ENCODE measurements at regions not wholly inside any gene's neighbourhood (a gene's known extent, or its start where the extent isn't known, plus 50 kb on each side); places are given as distances from the start of the nearest gene placed in this dataset.
"Not testable (repeated sequence)": the region's sequence is repeated elsewhere in the genome, so short reads cannot be mapped to it uniquely, and the experiment has no call there.

- DNase-seq = no peak
Observed at GRCh38 chr2:84212611-84213314, 246.3 kb downstream of the SUCLG1 start.

DNA sequence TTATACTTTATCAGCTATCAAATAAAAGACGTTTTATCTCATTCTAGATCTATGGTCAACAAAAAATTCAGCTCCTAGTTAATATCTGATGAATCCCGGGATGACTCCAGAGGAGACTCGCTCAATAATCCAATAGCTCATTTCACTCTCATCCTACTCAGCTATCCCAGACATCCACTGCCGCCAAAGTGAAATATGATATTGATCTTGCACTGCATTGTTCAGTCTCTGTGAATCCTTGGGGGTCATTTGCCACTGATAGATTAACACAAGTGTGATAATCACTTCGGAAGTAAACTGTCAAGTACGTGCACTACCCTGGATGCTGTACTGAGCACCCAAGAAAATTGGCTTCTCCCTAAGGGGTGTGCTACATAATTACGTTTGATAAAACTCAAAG is 249.1 kb downstream of the SUCLG1 start:
- no peak for DNase-seq

GRCh38 chr2:84204995-84205394 is 254.1 kb downstream of the SUCLG1 start:
- no peak for DNase-seq

DNA sequence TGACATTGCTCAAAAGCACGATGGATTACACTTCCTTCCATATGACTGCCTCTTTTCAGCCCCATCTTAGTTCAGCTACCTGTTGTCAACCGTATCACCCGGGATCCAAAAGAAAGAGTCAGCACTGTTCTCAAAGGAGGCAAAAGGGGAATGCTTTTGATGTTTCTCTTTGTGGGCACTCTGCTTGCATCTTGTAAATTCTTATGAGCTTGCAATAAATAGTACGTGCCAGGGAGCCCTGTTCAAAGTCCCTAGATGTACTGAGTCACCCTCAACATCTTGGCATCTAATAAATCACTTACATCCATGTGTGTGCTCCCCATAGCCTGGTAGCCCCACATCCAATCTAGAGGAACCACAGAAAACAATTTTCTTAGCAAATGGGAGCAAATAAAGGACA is 256.9 kb downstream of the SUCLG1 start:
- no peak for DNase-seq

DNA sequence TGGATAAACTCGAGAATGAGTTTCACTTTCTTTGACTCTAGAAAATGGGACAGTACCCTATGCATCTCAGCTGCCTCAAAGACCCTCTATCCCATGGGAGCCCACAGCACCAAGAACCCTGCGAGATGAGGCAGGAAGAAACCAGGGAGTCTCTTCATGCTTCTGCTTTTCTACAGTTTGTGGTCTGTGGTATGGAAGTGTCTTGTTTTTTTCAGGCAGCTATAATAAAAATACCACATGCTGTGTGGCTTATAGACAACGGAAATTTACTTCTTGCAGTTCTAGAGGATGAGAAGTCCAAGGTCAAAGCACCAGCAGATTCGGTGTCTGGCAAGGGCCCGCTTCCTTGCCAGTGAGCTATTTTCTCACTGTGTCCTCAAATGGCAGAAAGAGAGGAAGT is 257.9 kb downstream of the SUCLG1 start:
- DNase-seq = no peak

GRCh38 chr2:84197901-84198300 is 261.2 kb downstream of the SUCLG1 start:
- no peak for DNase-seq

- DNase-seq = no peak
Observed at GRCh38 chr2:84194949-84195644, 264.0 kb downstream of the SUCLG1 start.

DNA sequence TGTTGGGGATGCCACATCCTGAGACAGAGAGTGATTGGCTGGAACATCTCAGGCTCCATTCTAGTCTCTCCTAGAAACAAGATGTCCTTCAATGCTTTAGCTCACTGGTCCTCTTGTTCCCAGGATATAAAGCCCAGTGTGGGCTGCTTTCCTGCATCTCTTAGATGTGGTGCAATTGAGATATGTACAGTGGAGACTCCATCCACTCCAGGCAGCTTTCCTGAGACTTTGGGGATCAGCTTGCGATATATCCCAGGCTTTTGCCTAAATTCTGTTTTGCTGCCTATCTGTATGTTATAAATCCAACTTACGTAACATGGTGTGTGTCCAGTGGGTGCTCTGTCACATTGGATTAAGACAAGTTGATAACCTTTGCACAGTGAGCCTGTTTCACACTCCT is 264.9 kb downstream of the SUCLG1 start:
- DNase-seq = no peak

DNA sequence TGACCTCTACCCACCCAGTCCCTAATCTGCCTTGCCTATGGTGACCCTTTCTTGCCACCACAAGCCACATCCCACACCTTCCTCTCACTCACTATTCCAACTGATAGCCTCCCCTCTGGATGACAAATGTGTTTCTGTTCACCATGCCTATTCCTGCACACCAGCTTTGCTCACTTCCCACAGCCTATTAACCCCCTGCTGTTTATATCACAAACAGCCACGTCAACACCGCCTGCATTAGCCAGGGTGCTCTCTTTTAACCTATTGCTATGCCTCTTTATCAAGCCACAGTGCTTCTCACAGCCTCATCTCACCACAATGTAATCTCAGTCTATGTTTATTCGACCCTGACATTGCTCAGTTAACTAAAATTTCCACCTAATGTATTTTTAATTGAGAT is 271.8 kb downstream of the SUCLG1 start:
- no peak for DNase-seq

- DNase-seq = no peak
Observed at GRCh38 chr2:84181927-84182326, 277.2 kb downstream of the SUCLG1 start.

DNA sequence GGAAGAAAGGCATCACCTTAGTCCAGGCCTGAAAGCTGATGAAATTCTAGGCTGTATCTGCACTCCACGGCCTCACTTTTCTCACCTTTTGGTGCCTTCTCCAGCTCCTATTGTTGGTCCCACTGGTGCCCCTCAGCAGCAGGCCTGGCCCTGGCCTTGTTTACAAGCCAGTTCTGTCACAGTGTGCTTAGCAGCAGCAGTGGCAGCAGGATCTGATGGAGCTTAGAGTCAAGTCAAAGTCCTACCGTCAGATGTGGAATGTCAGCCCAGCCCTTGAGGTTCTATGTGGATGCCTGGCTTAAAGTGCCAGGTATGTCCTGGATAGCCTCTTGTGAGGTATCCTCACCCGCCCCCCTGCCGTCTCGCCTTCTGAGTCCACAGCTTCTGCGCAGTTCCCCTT is 281.3 kb downstream of the SUCLG1 start:
- no peak for DNase-seq

GRCh38 chr2:84175970-84176369 is 283.1 kb downstream of the SUCLG1 start:
- DNase-seq = no peak

DNA sequence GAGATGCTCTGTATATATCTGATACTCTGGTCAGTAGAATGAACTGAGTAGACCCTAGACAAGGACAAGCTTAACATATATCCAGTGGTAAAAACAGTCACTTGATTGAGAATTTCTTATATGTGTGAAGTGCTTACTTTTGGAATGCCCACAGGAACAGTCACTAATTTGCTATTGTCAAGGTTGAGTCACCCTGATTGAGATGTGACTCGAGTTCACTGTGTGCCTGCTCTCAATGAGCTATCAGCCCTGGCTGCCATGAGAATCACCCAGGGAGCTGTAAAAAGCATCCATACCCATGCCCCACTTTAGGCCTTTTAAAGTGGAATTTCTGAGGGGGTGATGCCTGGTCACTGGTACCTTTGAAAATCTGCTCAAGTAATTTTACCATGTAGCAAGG is 283.7 kb downstream of the SUCLG1 start:
- no peak for DNase-seq

DNA sequence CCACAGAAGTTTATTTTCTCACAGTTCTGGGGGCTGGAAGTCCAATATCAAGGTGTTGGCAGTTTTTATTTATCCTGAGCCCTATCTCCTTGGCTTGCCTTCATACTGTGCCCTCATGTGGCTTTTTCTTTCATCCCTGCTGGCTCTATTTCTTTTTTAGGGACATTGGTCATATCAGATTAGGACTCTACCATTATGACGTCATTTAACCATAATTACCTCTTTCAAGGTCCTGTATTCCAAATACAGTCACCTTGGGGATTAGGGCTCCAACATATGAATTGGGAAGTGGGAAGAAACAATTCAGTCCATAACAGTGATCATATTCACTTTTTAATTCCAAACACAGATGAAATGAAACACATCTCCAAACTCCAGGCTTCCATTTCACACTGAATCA is 286.0 kb downstream of the SUCLG1 start:
- DNase-seq = no peak

- DNase-seq = no peak
Observed at GRCh38 chr2:84170979-84171378, 288.1 kb downstream of the SUCLG1 start.

GRCh38 chr2:84169871-84170270 is 289.2 kb downstream of the SUCLG1 start:
- DNase-seq = no peak

GRCh38 chr2:84168552-84168951 is 290.5 kb downstream of the SUCLG1 start:
- DNase-seq = not testable (repeated sequence)

GRCh38 chr2:84165256-84165655 is 293.8 kb downstream of the SUCLG1 start:
- no peak for DNase-seq

GRCh38 chr2:84160453-84160852 is 298.6 kb downstream of the SUCLG1 start:
- DNase-seq = no peak

DNA sequence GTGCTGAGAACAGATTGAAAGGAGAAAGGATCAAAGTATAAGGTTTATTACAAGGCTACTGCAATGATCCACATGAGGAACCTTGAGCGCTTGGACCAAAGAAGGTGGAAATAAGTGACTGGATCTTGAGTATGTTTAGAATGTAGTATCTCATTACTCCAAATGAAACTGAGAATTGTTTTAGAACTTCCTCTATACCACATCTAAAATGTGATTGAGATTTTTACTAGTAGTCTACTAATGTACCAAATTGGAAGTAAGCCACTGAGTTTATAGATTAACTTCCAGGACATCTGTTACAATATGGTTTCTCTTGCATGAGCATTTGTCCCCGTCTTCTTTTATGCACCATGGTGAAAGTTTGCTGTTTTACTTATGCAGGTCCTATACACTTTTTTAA is 300.5 kb downstream of the SUCLG1 start:
- DNase-seq = no peak

- no peak for DNase-seq
Observed at GRCh38 chr2:84152462-84152861, 306.6 kb downstream of the SUCLG1 start.

- DNase-seq = no peak
Observed at GRCh38 chr2:84144345-84144744, 314.7 kb downstream of the SUCLG1 start.

- DNase-seq = no peak
Observed at GRCh38 chr2:84137034-84137433, 322.0 kb downstream of the SUCLG1 start.

DNA sequence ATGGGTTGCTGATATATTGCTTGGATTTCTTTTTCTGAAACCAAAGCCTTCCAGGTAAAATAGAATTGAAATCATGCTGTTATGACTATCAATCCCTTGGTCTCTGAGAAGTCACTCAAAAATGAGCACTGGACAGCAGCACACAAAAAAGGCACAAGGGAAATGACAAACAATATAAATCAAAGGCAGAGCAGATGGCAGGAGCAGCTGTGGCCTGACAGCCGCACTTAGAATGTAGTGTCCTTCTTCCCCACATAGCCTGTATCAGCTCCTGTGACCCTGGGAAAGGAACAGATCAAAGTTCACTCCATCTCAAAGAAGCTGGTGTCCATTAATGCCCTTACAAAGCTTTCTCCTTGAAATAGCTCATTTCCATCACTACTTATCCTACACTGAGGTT is 326.7 kb downstream of the SUCLG1 start:
- DNase-seq = no peak

DNA sequence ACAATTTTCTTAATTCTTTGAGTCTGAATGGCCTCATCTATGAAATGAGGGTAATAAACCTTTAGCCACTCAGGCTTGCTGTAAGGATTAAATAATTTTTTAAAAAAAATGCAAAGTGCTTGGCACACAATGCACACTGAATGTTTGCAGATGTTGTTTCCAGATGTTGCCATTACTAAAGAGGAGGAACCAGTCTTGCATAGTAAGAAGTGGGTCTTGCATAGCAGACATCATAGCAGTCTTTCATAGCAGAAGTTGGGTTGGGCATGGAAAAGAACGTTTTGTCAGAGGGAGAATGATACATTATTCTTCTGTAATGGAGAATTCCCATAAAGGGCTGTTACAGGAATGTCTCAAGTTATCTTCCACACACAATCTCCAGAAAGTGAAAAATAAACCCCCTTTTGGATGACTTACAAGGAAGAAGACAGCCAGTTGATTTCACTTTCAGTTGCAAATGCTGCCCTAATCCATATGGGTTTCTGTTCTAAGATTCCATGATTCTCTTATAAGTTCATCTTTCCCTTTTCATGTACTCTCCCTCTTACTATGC is 327.7 kb downstream of the SUCLG1 start:
- no peak for DNase-seq

All from activated T-cell treated with anti-CD3 and anti-CD28 coated beads for 4 hours (primary cell).